ENCODE measurements at regions not wholly inside any gene's neighbourhood (a gene's known extent, or its start where the extent isn't known, plus 50 kb on each side); places are given as distances from the start of the nearest gene placed in this dataset.

DNA sequence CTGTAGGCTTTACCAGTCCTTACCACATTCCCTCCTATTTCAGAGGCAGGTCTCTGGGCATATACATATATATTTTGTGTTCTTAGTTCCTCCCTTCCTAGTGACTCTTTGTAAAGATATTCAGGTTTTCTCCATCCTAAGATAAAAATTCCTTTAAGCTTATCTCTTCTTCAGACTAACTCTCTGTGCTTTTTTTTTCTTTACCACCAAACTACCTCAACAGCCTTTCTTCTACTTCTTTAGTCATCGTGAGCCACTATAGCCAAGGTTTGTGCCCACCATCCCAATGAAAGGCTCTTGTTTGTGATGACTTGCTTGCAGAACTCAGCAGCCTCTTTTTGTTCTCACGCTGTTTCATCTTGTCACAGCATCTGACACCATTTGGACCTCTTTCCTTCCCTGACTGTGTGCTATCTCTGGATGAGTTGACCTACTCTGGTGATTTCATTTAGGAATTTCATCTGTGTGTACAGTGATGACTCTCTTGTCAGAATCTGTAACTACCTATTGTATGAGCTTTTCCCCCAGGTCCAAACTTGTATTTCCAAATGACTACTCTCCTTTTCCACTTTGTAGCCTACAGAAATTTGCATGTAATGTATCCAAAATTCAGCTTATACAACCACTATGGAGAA lies 59.0 kb upstream of the MACF1 start:
- TF ChIP-seq POLR2A (IDR thresholded peaks at IDR 0.05): no peak
- TF ChIP-seq, protein P1, sequence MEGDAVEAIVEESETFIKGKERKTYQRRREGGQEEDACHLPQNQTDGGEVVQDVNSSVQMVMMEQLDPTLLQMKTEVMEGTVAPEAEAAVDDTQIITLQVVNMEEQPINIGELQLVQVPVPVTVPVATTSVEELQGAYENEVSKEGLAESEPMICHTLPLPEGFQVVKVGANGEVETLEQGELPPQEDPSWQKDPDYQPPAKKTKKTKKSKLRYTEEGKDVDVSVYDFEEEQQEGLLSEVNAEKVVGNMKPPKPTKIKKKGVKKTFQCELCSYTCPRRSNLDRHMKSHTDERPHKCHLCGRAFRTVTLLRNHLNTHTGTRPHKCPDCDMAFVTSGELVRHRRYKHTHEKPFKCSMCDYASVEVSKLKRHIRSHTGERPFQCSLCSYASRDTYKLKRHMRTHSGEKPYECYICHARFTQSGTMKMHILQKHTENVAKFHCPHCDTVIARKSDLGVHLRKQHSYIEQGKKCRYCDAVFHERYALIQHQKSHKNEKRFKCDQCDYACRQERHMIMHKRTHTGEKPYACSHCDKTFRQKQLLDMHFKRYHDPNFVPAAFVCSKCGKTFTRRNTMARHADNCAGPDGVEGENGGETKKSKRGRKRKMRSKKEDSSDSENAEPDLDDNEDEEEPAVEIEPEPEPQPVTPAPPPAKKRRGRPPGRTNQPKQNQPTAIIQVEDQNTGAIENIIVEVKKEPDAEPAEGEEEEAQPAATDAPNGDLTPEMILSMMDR (IDR thresholded peaks at IDR 0.05): no peak
- TF ChIP-seq POLR2AphosphoS5 (IDR thresholded peaks at IDR 0.05): no peak
